Hepatocyte (in vitro differentiated cells): ENCODE measurements at regions not wholly inside any gene's neighbourhood (a gene's known extent, or its start where the extent isn't known, plus 50 kb on each side); places are given as distances from the start of the nearest gene placed in this dataset.

Experiments used
- DNase-seq: peaks from one replicate; pipeline ENCODE4 v3.0.0-alpha.2; 2016; ENCODE audit warnings: low spot score
- H2AFZ ChIP-seq: fragments of 200-600 bp; sonication (generic); 2 replicates; pipeline ENCODE4 v1.6.0; 2016; ENCODE audit warnings: antibody characterized with exemption, mild to moderate bottlenecking
- H3K27ac ChIP-seq: fragments of 200-600 bp; sonication (generic); 2 replicates; pipeline ENCODE4 v1.5.1; 2016; ENCODE audit warnings: mild to moderate bottlenecking
- H3K27me3 ChIP-seq: fragments of 200-600 bp; sonication (generic); 2 replicates; pipeline ENCODE4 v1.6.1; 2016
- H3K36me3 ChIP-seq: fragments of 200-600 bp; sonication (generic); replicated peaks from 2 replicates; pipeline ENCODE4 v1.5.1; 2016; ENCODE audit warnings: low read depth; ENCODE audit not compliant: insufficient read depth
- H3K4me1 ChIP-seq: fragments of 200-600 bp; sonication (generic); 2 replicates; pipeline ENCODE4 v1.5.1; 2016; ENCODE audit warnings: mild to moderate bottlenecking, moderate library complexity; ENCODE audit not compliant: insufficient read depth
- H3K4me2 ChIP-seq: fragments of 200-600 bp; sonication (generic); 2 replicates; pipeline ENCODE4 v1.6.0; 2016
- H3K4me3 ChIP-seq: fragments of 200-600 bp; sonication (generic); 2 replicates; pipeline ENCODE4 v1.5.1; 2016; ENCODE audit warnings: mild to moderate bottlenecking
- H3K79me2 ChIP-seq: fragments of 200-600 bp; sonication (generic); 2 replicates; pipeline ENCODE4 v1.6.0; 2017; ENCODE audit warnings: mild to moderate bottlenecking
- H3K9me2 ChIP-seq: fragments of 200-600 bp; sonication (generic); replicated peaks from 2 replicates; pipeline ENCODE4 v1.6.0; 2017; ENCODE audit warnings: mild to moderate bottlenecking; ENCODE audit not compliant: insufficient read depth
- H3K9me3 ChIP-seq: fragments of 200-600 bp; sonication (generic); 2 replicates; pipeline ENCODE4 v1.5.1; 2016; ENCODE audit warnings: low read depth, mild to moderate bottlenecking
- H4K20me1 ChIP-seq: fragments of 200-600 bp; sonication (generic); 2 replicates; pipeline ENCODE4 v1.6.0; 2016; ENCODE audit warnings: mild to moderate bottlenecking; ENCODE audit not compliant: insufficient read depth, poor library complexity, severe bottlenecking
- EZH2 ChIP-seq: fragments of 200-600 bp; sonication (generic); IDR thresholded peaks from 2 replicates; pipeline ENCODE4 v1.6.1; 2016; ENCODE audit warnings: antibody characterized with exemption, mild to moderate bottlenecking, borderline replicate concordance
- EZH2phosphoT487 ChIP-seq: fragments of 200-600 bp; sonication (generic); IDR thresholded peaks from one replicate; pipeline ENCODE4 v1.6.1; 2018; ENCODE audit warnings: antibody characterized with exemption, mild to moderate bottlenecking, low read depth, moderate library complexity; ENCODE audit not compliant: unreplicated experiment, severe bottlenecking
- WGBS: methylation state at CpG from one replicate; pipeline ENCODE4 v1.1.6; 2016; ENCODE audit warnings: low lambda C conversion rate; ENCODE audit errors: missing lambda C conversion rate; 5-methylcytosine and 5-hydroxymethylcytosine counted together
- TF ChIP-seq, protein P1 (sequence below): fragments of 200-600 bp; sonication (generic); IDR thresholded peaks from 2 replicates; pipeline ENCODE4 v1.5.1; 2016; ENCODE audit warnings: antibody characterized with exemption, mild to moderate bottlenecking; ENCODE audit not compliant: poor library complexity

DNA sequence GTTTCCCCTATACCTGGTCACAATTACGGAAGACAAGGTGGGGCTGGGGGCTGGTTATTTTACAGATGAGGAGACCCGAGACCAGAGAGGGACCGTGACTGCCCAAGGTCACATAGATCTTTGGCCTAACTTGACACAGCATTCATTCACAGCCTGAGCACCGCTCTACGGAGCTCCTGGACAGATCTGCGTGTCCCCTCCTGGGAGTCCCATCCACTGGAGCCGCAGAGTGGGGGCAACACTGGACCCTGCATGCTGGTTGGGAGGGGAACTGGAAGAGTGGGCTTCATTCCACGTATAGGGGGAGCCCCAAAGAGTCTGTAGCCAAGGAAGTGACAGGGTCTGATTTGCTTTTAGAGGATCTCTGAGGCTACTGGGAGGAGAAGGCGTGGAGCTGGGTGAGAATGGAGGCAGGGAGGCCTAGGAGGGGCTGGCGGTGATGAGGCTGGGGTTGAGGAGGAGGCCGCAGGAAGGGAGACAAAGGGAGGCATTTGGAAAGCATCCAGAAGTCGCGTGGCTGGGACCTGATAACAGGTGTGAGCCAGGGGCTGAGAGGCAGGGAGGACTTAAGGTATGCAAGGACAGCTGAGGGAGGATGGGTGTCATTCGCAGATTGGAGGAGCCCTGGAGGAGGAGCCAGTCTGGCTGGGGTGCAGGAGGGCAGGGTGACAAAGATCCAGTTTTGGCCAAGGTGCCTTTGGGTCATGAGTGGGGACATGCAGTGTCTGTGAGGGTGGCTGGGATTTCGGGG is 64.3 kb upstream of the IER5L start:
- no peaks in the 10 kb centered on the region for H3K9me3 ChIP-seq
- TF ChIP-seq, protein P1, sequence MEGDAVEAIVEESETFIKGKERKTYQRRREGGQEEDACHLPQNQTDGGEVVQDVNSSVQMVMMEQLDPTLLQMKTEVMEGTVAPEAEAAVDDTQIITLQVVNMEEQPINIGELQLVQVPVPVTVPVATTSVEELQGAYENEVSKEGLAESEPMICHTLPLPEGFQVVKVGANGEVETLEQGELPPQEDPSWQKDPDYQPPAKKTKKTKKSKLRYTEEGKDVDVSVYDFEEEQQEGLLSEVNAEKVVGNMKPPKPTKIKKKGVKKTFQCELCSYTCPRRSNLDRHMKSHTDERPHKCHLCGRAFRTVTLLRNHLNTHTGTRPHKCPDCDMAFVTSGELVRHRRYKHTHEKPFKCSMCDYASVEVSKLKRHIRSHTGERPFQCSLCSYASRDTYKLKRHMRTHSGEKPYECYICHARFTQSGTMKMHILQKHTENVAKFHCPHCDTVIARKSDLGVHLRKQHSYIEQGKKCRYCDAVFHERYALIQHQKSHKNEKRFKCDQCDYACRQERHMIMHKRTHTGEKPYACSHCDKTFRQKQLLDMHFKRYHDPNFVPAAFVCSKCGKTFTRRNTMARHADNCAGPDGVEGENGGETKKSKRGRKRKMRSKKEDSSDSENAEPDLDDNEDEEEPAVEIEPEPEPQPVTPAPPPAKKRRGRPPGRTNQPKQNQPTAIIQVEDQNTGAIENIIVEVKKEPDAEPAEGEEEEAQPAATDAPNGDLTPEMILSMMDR, result no peak
- TF ChIP-seq EZH2 (no peak), EZH2phosphoT487 (no peak)
- H2AFZ ChIP-seq, result no peak overlapping the region
- no peaks in the 10 kb centered on the region for H4K20me1 ChIP-seq
- no peaks in the 10 kb centered on the region for H3K79me2 ChIP-seq
- DNase-seq, result no peak
- no peak overlapping the region for H3K4me3 ChIP-seq
- no peak overlapping the region for H3K27ac ChIP-seq
- no peaks in the 10 kb centered on the region for H3K36me3 ChIP-seq
- no peaks in the 10 kb centered on the region for H3K9me2 ChIP-seq
- 93% methylated on average over 15 of the region's 15 CpGs for WGBS
- H3K4me2 ChIP-seq, result no peak overlapping the region
- H3K4me1 ChIP-seq, result peaks cover 5% of the 10 kb centered on the region
- no peaks in the 10 kb centered on the region for H3K27me3 ChIP-seq

DNA sequence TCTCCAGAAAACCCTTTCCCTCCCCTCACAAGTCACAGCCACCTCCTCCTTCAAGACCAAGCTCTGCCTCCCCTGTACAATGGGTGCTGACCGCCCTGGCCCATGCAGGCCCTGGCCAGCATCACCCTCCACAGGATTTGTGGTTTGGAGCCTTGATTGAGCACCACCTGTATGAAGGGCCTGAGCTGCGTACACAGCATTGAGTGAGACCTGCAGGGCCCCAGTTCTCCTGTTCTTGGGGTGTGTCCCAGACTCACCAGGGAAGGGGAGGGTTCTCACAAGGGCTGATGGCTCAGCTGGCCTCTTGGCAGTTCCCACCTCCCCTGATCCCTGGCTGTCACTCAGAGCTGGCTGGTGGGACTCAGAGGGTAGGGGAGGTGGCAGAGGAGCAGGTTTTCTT is 63.7 kb upstream of the IER5L start:
- no peaks in the 10 kb centered on the region for H3K9me2 ChIP-seq

DNA sequence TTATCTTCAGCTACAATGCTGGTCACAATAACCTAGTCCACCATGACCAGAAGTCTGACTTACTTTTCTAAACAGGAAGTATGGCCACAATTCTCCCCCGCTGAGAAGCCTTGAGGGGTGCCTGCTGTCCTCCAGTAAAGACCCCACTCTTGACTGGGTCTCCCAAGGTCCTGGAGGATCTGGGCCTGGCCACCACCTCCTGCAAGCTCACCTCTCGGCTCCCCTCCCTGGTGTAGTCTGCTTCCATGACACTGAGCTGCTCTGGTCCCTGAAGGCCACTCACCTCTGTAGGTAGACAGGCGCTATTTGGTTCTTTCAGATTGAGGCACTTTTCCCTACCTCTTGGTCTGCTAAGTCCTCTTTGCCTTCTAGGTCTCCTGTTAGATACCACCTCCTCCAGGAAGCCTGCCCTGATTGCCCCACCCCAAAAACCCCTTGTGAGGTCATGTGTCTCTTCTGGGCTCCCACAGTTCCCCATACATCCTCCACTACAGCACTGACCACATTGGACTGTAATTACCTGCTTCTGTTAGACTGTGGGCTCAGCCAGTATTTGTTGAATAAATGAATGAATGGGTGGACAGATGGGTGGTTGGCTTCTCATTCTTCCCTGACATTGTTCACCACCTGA is 62.6 kb upstream of the IER5L start:
- no peaks in the 10 kb centered on the region for H3K9me3 ChIP-seq
- H3K27ac ChIP-seq, result no peak overlapping the region
- WGBS, result 98% methylated on average over 3 of the region's 3 CpGs
- H3K4me2 ChIP-seq, result no peak overlapping the region
- no peak for DNase-seq
- no peaks in the 10 kb centered on the region for H4K20me1 ChIP-seq
- no peak overlapping the region for H2AFZ ChIP-seq
- no peaks in the 10 kb centered on the region for H3K9me2 ChIP-seq
- H3K36me3 ChIP-seq, result no peaks in the 10 kb centered on the region
- no peak for TF ChIP-seq EZH2phosphoT487
- TF ChIP-seq, protein P1, result no peak
- no peak for TF ChIP-seq EZH2
- H3K79me2 ChIP-seq, result no peaks in the 10 kb centered on the region
- no peak overlapping the region for H3K4me3 ChIP-seq
- peaks cover 7% of the 10 kb centered on the region for H3K4me1 ChIP-seq
- no peaks in the 10 kb centered on the region for H3K27me3 ChIP-seq

More for the DNA sequence above, 63.7 kb upstream of the IER5L start:
- Histone ChIP-seq H2AFZ (no peak overlapping the region), H3K4me2 (no peak overlapping the region), H3K27ac (no peak overlapping the region), H3K9me3 (no peaks in the 10 kb centered on the region), H3K27me3 (no peaks in the 10 kb centered on the region), H3K79me2 (no peaks in the 10 kb centered on the region), H3K4me1 (peaks cover 7% of the 10 kb centered on the region), H3K36me3 (no peaks in the 10 kb centered on the region), H4K20me1 (no peaks in the 10 kb centered on the region), H3K4me3 (no peak overlapping the region)
- DNase-seq, result no peak
- TF ChIP-seq EZH2phosphoT487 (no peak), EZH2 (no peak)
- TF ChIP-seq, protein P1, result no peak
- WGBS, result 97% methylated on average over 2 of the region's 2 CpGs
